ENCODE measurements at regions not wholly inside any gene's neighbourhood (a gene's known extent, or its start where the extent isn't known, plus 50 kb on each side); places are given as distances from the start of the nearest gene placed in this dataset.
A peak's percentile ranks its signal among the peaks of the same experiment; 100 is the strongest.

DNA sequence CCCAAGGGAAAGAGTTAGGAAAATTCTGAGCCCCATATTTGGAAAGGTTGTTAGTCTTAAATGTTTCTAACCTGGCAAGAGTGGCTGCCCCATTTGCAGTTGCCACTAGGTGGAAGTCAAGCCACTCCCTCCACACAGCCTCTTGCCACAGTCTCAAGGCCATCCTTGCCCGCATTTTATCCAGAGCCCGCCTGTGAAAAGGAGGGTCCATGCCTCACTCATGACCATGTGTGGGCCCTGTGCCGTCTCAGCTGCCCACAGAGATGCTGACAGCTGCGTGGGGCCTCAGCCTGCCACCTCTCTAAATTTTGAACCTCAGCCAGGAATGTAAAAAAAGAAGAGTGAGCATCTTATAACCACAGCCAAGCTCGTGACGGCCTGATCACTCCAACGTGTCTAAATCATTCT lies 201.5 kb upstream of the FAM241A start:
- TF ChIP-seq, protein P1, sequence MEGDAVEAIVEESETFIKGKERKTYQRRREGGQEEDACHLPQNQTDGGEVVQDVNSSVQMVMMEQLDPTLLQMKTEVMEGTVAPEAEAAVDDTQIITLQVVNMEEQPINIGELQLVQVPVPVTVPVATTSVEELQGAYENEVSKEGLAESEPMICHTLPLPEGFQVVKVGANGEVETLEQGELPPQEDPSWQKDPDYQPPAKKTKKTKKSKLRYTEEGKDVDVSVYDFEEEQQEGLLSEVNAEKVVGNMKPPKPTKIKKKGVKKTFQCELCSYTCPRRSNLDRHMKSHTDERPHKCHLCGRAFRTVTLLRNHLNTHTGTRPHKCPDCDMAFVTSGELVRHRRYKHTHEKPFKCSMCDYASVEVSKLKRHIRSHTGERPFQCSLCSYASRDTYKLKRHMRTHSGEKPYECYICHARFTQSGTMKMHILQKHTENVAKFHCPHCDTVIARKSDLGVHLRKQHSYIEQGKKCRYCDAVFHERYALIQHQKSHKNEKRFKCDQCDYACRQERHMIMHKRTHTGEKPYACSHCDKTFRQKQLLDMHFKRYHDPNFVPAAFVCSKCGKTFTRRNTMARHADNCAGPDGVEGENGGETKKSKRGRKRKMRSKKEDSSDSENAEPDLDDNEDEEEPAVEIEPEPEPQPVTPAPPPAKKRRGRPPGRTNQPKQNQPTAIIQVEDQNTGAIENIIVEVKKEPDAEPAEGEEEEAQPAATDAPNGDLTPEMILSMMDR (IDR thresholded peaks at IDR 0.05): peak; percentile 56
- Mint-ChIP-seq H3K36me3 (ENCODE audit: low read depth) (no peaks in the 10 kb centered on the region), H3K4me1 (peaks cover 7% of the 10 kb centered on the region), H3K27me3 (ENCODE audit: low read depth, poor library complexity) (no peaks in the 10 kb centered on the region), H3K4me3 (no peak overlapping the region), H3K9me3 (no peaks in the 10 kb centered on the region), H3K27ac (no peak overlapping the region)
- DNase-seq: peak; percentile 35

DNA sequence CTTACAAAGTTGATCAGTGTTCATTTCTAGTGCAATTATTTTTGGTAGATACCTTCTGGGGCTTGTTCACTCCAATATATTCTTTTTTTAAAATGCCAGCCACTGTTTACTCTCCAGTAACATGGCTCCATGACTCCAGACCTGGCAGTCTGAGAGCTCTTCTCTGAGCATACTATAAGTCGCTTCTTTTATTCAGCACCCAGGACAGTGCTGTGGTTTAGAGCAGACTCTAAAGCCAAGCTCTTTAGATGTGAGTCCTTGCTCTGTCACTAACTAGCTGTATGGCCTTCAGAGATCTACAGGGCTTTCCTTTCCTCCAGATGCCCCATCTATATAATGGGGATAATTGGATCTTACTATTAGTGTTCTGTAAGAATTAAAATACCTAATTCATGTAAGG lies 200.2 kb upstream of the FAM241A start:
- TF ChIP-seq, protein P1 (IDR thresholded peaks at IDR 0.05): no peak
- Mint-ChIP-seq H3K9me3 (peaks cover 5% of the 10 kb centered on the region), H3K27ac (no peak overlapping the region), H3K4me3 (no peak overlapping the region), H3K27me3 (ENCODE audit: low read depth, poor library complexity) (no peaks in the 10 kb centered on the region), H3K36me3 (ENCODE audit: low read depth) (no peaks in the 10 kb centered on the region), H3K4me1 (peaks cover 7% of the 10 kb centered on the region)
- DNase-seq: no peak

DNA sequence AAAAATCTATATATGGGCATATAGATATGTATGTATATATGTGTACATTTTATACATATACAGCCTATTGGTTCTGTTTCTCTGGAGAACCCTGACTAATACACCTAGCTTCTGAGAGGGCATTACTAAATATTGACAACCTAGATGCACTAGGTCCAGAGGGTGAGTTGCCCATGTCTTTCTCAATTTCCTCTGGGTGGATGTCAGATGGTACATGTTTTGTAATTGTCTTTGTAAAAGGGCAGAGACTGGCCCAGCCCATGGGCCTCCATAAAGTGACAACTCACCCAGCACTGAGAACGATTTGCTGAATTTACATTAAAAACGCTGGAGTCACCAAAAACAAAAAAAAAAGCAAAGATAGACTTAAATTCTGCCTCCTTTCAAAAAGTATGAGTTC lies 198.5 kb upstream of the FAM241A start:
- TF ChIP-seq, protein P1 (IDR thresholded peaks at IDR 0.05): no peak
- Mint-ChIP-seq H3K4me3 (no peak overlapping the region), H3K36me3 (ENCODE audit: low read depth) (no peaks in the 10 kb centered on the region), H3K27me3 (ENCODE audit: low read depth, poor library complexity) (no peaks in the 10 kb centered on the region), H3K27ac (no peak overlapping the region), H3K9me3 (peaks cover 23% of the 10 kb centered on the region), H3K4me1 (peaks cover 7% of the 10 kb centered on the region)
- DNase-seq: no peak

DNA sequence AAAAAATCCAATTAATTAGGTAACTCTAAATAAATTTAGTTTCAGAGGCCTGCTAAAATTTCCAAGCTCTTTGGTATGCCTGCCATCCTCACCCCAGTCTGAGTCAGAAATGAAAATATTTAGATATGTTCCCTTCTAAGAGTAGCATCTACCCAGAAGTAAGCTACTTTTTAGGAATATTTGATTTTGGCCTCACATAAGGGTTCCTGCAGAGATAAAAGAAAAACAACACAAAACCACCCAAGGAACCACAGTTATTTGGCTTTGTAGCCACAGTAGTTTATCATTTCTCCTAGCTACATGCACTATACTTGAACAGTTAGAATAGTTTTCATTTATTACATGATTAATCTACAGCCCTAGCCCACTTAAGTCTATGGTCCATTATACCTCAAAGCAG lies 192.6 kb upstream of the FAM241A start:
- Mint-ChIP-seq H3K27me3 (ENCODE audit: low read depth, poor library complexity) (peaks cover 4% of the 10 kb centered on the region), H3K9me3 (peaks cover 28% of the 10 kb centered on the region), H3K4me1 (no peaks in the 10 kb centered on the region), H3K27ac (no peak overlapping the region), H3K36me3 (ENCODE audit: low read depth) (no peaks in the 10 kb centered on the region), H3K4me3 (no peak overlapping the region)
- DNase-seq: no peak
- TF ChIP-seq, protein P1 (IDR thresholded peaks at IDR 0.05): no peak

DNA sequence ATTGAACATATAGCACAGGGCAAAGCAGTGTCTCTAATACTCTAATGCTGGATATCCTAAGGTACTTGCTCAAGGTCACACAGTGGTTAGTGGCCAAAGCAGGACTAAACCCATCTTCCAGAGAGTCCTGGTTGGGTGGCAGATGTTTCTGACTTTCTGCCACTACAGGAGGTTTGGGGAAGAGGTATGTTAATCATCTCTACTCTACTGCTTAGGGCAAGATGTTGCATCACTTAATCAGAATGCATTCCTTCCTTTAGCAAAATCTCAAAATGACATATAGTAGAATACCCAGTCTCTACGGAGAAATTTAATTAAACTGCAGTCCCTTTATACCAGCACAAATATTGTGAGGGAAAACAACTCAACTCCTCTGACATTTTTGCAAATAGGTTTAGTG lies 190.7 kb upstream of the FAM241A start:
- H3K27me3 Mint-ChIP-seq (ENCODE audit: low read depth, poor library complexity): peaks cover 4% of the 10 kb centered on the region
- H3K4me3 Mint-ChIP-seq: no peak overlapping the region
- no peaks in the 10 kb centered on the region for H3K4me1 Mint-ChIP-seq
- no peak for DNase-seq
- TF ChIP-seq, protein P1 (IDR thresholded peaks at IDR 0.05): no peak
- H3K36me3 Mint-ChIP-seq (ENCODE audit: low read depth): no peaks in the 10 kb centered on the region
- H3K9me3 Mint-ChIP-seq: peaks cover 27% of the 10 kb centered on the region
- H3K27ac Mint-ChIP-seq: no peak overlapping the region

DNA sequence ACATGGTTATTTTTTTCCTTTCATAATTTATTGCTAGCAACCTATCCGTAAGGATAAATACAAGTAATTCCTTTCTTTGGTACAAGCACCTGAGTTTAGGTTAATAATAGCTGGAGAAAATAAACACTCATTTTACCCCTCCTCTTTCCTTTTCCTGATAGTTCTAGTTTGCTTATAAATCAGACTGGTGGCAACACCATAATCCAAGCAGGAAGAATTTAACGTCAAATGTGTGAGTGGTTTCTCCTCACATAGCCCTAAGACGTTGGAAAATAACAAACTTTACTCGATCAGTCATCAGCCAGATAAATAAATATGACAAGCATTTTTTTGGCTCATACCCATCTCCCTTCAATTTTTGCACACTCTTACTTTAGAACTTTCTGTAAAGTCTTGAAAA lies 190.3 kb upstream of the FAM241A start:
- no peak overlapping the region for H3K4me3 Mint-ChIP-seq
- no peak overlapping the region for H3K27ac Mint-ChIP-seq
- TF ChIP-seq, protein P1 (IDR thresholded peaks at IDR 0.05): no peak
- no peaks in the 10 kb centered on the region for H3K4me1 Mint-ChIP-seq
- H3K36me3 Mint-ChIP-seq (ENCODE audit: low read depth): no peaks in the 10 kb centered on the region
- no peak for DNase-seq
- H3K27me3 Mint-ChIP-seq (ENCODE audit: low read depth, poor library complexity): peaks cover 4% of the 10 kb centered on the region
- H3K9me3 Mint-ChIP-seq: peaks cover 23% of the 10 kb centered on the region

Measured in nephron progenitor cell (in vitro differentiated cells).